ENCODE measurements at regions not wholly inside any gene's neighbourhood (a gene's known extent, or its start where the extent isn't known, plus 50 kb on each side); places are given as distances from the start of the nearest gene placed in this dataset.

- TF ChIP-seq CTCF (IDR thresholded peaks at IDR 0.05) (no peak), POLR2A (IDR thresholded peaks at IDR 0.05) (no peak)
Measured at GRCh38 chr4:126753592-126753991, 879.2 kb upstream of the INTU start.
